ENCODE measurements at regions not wholly inside any gene's neighbourhood (a gene's known extent, or its start where the extent isn't known, plus 50 kb on each side); places are given as distances from the start of the nearest gene placed in this dataset.

DNA sequence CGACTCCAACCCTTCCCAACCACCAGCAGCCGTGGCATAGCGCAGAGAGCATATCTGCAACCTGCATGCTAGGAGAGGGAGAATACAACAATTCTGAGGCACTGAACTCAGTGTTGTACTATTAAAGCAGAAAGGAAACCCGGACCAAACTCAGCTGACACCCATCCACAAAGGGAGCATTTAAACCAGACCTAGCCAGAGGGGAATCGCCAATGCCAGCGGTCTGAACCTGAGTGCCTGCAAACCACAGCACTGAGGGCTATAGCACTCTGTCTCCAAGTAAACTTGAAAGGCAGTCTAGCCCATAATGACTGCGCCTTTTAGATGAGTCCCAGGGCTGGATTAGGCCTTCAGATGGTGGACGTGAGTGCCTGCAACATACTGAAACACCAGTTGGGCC lies 494.4 kb upstream of the PTPRD start:
- no peaks in the 10 kb centered on the region for H3K9me2 ChIP-seq (ENCODE audit: insufficient read depth)
- POLR2A ChIA-PET (ENCODE audit: unreplicated experiment), result no interaction called here

DNA sequence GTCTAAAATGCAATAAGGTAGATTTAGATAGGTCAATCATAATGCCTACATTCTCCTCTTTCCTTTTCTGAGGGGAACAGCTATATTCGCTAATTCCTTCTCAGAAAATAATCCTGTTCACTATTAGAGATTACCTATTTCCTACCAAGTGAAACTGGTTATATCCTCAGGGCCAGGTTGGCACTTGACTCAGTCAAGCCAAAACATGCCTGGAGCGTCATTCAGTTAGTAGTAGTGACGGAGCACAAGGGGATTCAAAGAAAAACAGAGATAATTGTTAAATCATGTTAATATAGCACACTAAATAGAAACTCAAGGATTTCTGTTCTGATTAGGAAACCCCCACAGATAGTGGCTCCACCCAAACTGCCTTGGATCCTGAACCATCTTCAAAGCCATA lies 515.4 kb upstream of the PTPRD start:
- CTCF ChIA-PET, result no interaction called here

More for the DNA sequence above, 494.4 kb upstream of the PTPRD start:
- no peak for TF ChIP-seq EZH2 (IDR thresholded peaks at IDR 0.05; ENCODE audit: low read depth)
- TF ChIP-seq, protein P1, sequence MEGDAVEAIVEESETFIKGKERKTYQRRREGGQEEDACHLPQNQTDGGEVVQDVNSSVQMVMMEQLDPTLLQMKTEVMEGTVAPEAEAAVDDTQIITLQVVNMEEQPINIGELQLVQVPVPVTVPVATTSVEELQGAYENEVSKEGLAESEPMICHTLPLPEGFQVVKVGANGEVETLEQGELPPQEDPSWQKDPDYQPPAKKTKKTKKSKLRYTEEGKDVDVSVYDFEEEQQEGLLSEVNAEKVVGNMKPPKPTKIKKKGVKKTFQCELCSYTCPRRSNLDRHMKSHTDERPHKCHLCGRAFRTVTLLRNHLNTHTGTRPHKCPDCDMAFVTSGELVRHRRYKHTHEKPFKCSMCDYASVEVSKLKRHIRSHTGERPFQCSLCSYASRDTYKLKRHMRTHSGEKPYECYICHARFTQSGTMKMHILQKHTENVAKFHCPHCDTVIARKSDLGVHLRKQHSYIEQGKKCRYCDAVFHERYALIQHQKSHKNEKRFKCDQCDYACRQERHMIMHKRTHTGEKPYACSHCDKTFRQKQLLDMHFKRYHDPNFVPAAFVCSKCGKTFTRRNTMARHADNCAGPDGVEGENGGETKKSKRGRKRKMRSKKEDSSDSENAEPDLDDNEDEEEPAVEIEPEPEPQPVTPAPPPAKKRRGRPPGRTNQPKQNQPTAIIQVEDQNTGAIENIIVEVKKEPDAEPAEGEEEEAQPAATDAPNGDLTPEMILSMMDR (conservative IDR thresholded peaks at IDR 0.05), result no peak
- Histone ChIP-seq H2AFZ (no peak overlapping the region), H3K27ac (no peak overlapping the region), H3K36me3 (ENCODE audit: low read depth) (no peaks in the 10 kb centered on the region), H3K4me1 (replicated peaks; ENCODE audit: insufficient read depth) (no peaks in the 10 kb centered on the region), H3F3A (ENCODE audit: insufficient read depth, low read depth) (no peaks in the 10 kb centered on the region), H3K4me2 (no peak overlapping the region), H4K20me1 (ENCODE audit: insufficient read depth) (no peaks in the 10 kb centered on the region), H3K79me2 (ENCODE audit: low read depth) (no peaks in the 10 kb centered on the region), H3K27me3 (ENCODE audit: insufficient read depth, low read depth) (no peaks in the 10 kb centered on the region), H3K4me3 (no peak overlapping the region), H3K9me3 (ENCODE audit: insufficient read depth, low read depth) (no peaks in the 10 kb centered on the region)
- DNase-seq, result no peak
- CTCF ChIA-PET, result no interaction called here
- no TSS peak for BruUV-seq (replicated peaks)
- intact Hi-C loops (cut with micrococcal nuclease; ENCODE audit: unreplicated experiment), result no loop called here

DNA sequence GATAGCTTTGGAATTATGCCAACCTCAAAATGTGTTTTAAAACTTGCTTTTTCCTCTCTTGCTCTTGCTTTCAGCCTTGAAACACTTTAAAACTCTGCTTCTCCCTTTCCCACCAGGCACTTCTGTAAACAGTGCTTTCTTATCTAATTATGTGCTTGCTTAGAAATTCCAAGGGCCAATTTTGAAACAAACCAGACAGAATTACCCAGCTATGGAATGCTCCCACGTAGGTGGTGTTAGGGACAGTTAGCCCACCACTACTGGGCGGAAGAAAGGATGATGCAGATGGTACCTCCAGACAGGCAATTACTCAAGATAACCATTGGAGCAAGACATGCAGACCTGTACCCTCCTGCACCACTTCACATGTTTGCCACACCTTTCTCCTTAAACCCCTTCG lies 523.0 kb upstream of the PTPRD start:
- Histone ChIP-seq H3K36me3 (ENCODE audit: low read depth) (no peaks in the 10 kb centered on the region), H3K4me1 (replicated peaks; ENCODE audit: insufficient read depth) (no peaks in the 10 kb centered on the region), H3K9me2 (ENCODE audit: insufficient read depth) (no peaks in the 10 kb centered on the region), H2AFZ (no peak overlapping the region), H3F3A (ENCODE audit: insufficient read depth, low read depth) (no peaks in the 10 kb centered on the region), H3K27me3 (ENCODE audit: insufficient read depth, low read depth) (no peaks in the 10 kb centered on the region), H3K9me3 (ENCODE audit: insufficient read depth, low read depth) (no peaks in the 10 kb centered on the region), H3K27ac (no peak overlapping the region), H3K4me3 (no peak overlapping the region), H4K20me1 (ENCODE audit: insufficient read depth) (no peaks in the 10 kb centered on the region), H3K79me2 (ENCODE audit: low read depth) (no peaks in the 10 kb centered on the region), H3K4me2 (no peak overlapping the region)
- DNase-seq, result no peak
- ChIA-PET POLR2A (ENCODE audit: unreplicated experiment) (no interaction called here), CTCF (no interaction called here)
- TF ChIP-seq EZH2 (IDR thresholded peaks at IDR 0.05; ENCODE audit: low read depth), result no peak
- TF ChIP-seq, protein P1 (conservative IDR thresholded peaks at IDR 0.05), result no peak
- BruUV-seq (replicated peaks), result no TSS peak
- intact Hi-C loops (cut with micrococcal nuclease; ENCODE audit: unreplicated experiment), result no loop called here

More for the DNA sequence above, 515.4 kb upstream of the PTPRD start:
- no TSS peak for BruUV-seq (replicated peaks)
- Histone ChIP-seq H3K9me2 (ENCODE audit: insufficient read depth) (no peaks in the 10 kb centered on the region), H3K4me3 (no peak overlapping the region), H3K4me1 (replicated peaks; ENCODE audit: insufficient read depth) (no peaks in the 10 kb centered on the region), H2AFZ (no peak overlapping the region), H3K27ac (no peak overlapping the region), H3K36me3 (ENCODE audit: low read depth) (no peaks in the 10 kb centered on the region), H3F3A (ENCODE audit: insufficient read depth, low read depth) (no peaks in the 10 kb centered on the region), H3K4me2 (no peak overlapping the region), H3K9me3 (ENCODE audit: insufficient read depth, low read depth) (no peaks in the 10 kb centered on the region), H4K20me1 (ENCODE audit: insufficient read depth) (no peaks in the 10 kb centered on the region), H3K79me2 (ENCODE audit: low read depth) (no peaks in the 10 kb centered on the region), H3K27me3 (ENCODE audit: insufficient read depth, low read depth) (no peaks in the 10 kb centered on the region)
- no peak for DNase-seq
- POLR2A ChIA-PET (ENCODE audit: unreplicated experiment), result no interaction called here
- TF ChIP-seq, protein P1 (conservative IDR thresholded peaks at IDR 0.05), result no peak
- TF ChIP-seq EZH2 (IDR thresholded peaks at IDR 0.05; ENCODE audit: low read depth), result no peak
- intact Hi-C loops (cut with micrococcal nuclease; ENCODE audit: unreplicated experiment), result no loop called here

All from PC-9 (cell line).